ENCODE measurements at regions not wholly inside any gene's neighbourhood (a gene's known extent, or its start where the extent isn't known, plus 50 kb on each side); places are given as distances from the start of the nearest gene placed in this dataset.

- Histone ChIP-seq H3K36me3 (ENCODE audit: insufficient read depth, low read length, poor library complexity, severe bottlenecking) (no peaks in the 10 kb centered on the region), H3K4me3 (ENCODE audit: low read depth, low read length, poor library complexity, severe bottlenecking) (no peak overlapping the region), H3K9me3 (ENCODE audit: low read depth, low read length, poor library complexity, severe bottlenecking) (no peaks in the 10 kb centered on the region), H3K27ac (ENCODE audit: low read depth, low read length, poor library complexity, severe bottlenecking) (no peak overlapping the region), H3K27me3 (replicated peaks; ENCODE audit: insufficient read depth, low read depth, low read length, poor library complexity) (peaks cover 4% of the 10 kb centered on the region), H3K4me1 (ENCODE audit: insufficient read depth, low read length, poor library complexity, severe bottlenecking) (no peaks in the 10 kb centered on the region)
- BruUV-seq (replicated peaks) = no TSS peak
- TF ChIP-seq EZH2 (IDR thresholded peaks at IDR 0.05; ENCODE audit: borderline replicate concordance, low read depth, low read length, poor library complexity, severe bottlenecking) (no peak), CTCF (conservative IDR thresholded peaks at IDR 0.05; ENCODE audit: low read depth, low read length) (no peak)
- no peak for DNase-seq (ENCODE audit: low spot score)
- intact Hi-C loops (cut with micrococcal nuclease; ENCODE audit: unreplicated experiment) = no loop called here
- ChIA-PET CTCF (no interaction called here), POLR2A (ENCODE audit: low non-redundant PET) (no interaction called here)
These were observed 66.5 kb upstream of the SULF2 start for GRCh38 chr20:47851774-47852173.

GRCh38 chr20:47850146-47850545 lies 64.9 kb upstream of the SULF2 start:
- intact Hi-C loops (cut with micrococcal nuclease; ENCODE audit: unreplicated experiment) = no loop called here
- no TSS peak for BruUV-seq (replicated peaks)
- CTCF ChIA-PET = interaction anchor here (0.6 kb wide), 1 partner anchor 366 kb away, joined by 3 read pairs; no protein-coding TSS in a partner anchor
- TF ChIP-seq CTCF (conservative IDR thresholded peaks at IDR 0.05; ENCODE audit: low read depth, low read length) = no peak
- no peak for TF ChIP-seq EZH2 (IDR thresholded peaks at IDR 0.05; ENCODE audit: borderline replicate concordance, low read depth, low read length, poor library complexity, severe bottlenecking)
- POLR2A ChIA-PET (ENCODE audit: low non-redundant PET) = no interaction called here
- no peak for DNase-seq (ENCODE audit: low spot score)
- Histone ChIP-seq H3K36me3 (ENCODE audit: insufficient read depth, low read length, poor library complexity, severe bottlenecking) (no peaks in the 10 kb centered on the region), H3K9me3 (ENCODE audit: low read depth, low read length, poor library complexity, severe bottlenecking) (no peaks in the 10 kb centered on the region), H3K4me3 (ENCODE audit: low read depth, low read length, poor library complexity, severe bottlenecking) (no peak overlapping the region), H3K4me1 (ENCODE audit: insufficient read depth, low read length, poor library complexity, severe bottlenecking) (no peaks in the 10 kb centered on the region), H3K27me3 (replicated peaks; ENCODE audit: insufficient read depth, low read depth, low read length, poor library complexity) (peaks cover 4% of the 10 kb centered on the region), H3K27ac (ENCODE audit: low read depth, low read length, poor library complexity, severe bottlenecking) (no peak overlapping the region)

GRCh38 chr20:47849596-47849995 lies 64.3 kb upstream of the SULF2 start:
- H3K9me3 ChIP-seq (ENCODE audit: low read depth, low read length, poor library complexity, severe bottlenecking) = no peaks in the 10 kb centered on the region
- peaks cover 4% of the 10 kb centered on the region for H3K27me3 ChIP-seq (replicated peaks; ENCODE audit: insufficient read depth, low read depth, low read length, poor library complexity)
- intact Hi-C loops (cut with micrococcal nuclease; ENCODE audit: unreplicated experiment) = loop anchor here (10.0 kb wide), 1 partner anchor 45 kb away; no protein-coding TSS in a partner anchor
- ChIA-PET POLR2A (ENCODE audit: low non-redundant PET) (no interaction called here), CTCF (interaction anchor here (0.6 kb wide), 1 partner anchor 367 kb away, joined by 3 read pairs; no protein-coding TSS in a partner anchor)
- no TSS peak for BruUV-seq (replicated peaks)
- H3K36me3 ChIP-seq (ENCODE audit: insufficient read depth, low read length, poor library complexity, severe bottlenecking) = no peaks in the 10 kb centered on the region
- TF ChIP-seq EZH2 (IDR thresholded peaks at IDR 0.05; ENCODE audit: borderline replicate concordance, low read depth, low read length, poor library complexity, severe bottlenecking) (no peak), CTCF (conservative IDR thresholded peaks at IDR 0.05; ENCODE audit: low read depth, low read length) (no peak)
- no peak overlapping the region for H3K27ac ChIP-seq (ENCODE audit: low read depth, low read length, poor library complexity, severe bottlenecking)
- H3K4me3 ChIP-seq (ENCODE audit: low read depth, low read length, poor library complexity, severe bottlenecking) = no peak overlapping the region
- H3K4me1 ChIP-seq (ENCODE audit: insufficient read depth, low read length, poor library complexity, severe bottlenecking) = no peaks in the 10 kb centered on the region
- DNase-seq (ENCODE audit: low spot score) = no peak

Data from A673 (cell line).